ENCODE measurements at regions not wholly inside any gene's neighbourhood (a gene's known extent, or its start where the extent isn't known, plus 50 kb on each side); places are given as distances from the start of the nearest gene placed in this dataset.

- TF ChIP-seq CTCF (IDR thresholded peaks at IDR 0.05; ENCODE audit: poor library complexity) (no peak), EZH2 (IDR thresholded peaks at IDR 0.05; ENCODE audit: borderline replicate concordance) (no peak), EZH2phosphoT487 (IDR thresholded peaks at IDR 0.05; ENCODE audit: low read depth, severe bottlenecking, unreplicated experiment) (no peak)
Observed at GRCh38 chr5:85320495-85320894, 935.8 kb upstream of the EDIL3 start.
